Stimulated activated CD4-positive, alpha-beta T cell treated with anti-CD3 and anti-CD28 coated beads, Interleukin-2, amount 100 ng/mL, for 4 hours (primary cell): ENCODE measurements at regions not wholly inside any gene's neighbourhood (a gene's known extent, or its start where the extent isn't known, plus 50 kb on each side); places are given as distances from the start of the nearest gene placed in this dataset.
"Not testable (repeated sequence)": the region's sequence is repeated elsewhere in the genome, so short reads cannot be mapped to it uniquely, and the experiment has no call there.

ENCODE experiments used
- DNase-seq: peaks from one replicate; pipeline ENCODE4 v3.0.0-alpha.2; 2020; ENCODE audit warnings: low read depth

- DNase-seq, result no peak
Observed at GRCh38 chr4:188287169-188287894, 148.1 kb downstream of the TRIML1 start.

GRCh38 chr4:188289531-188290125 is 150.4 kb downstream of the TRIML1 start:
- DNase-seq, result no peak

- no peak for DNase-seq
Observed at GRCh38 chr4:188295899-188296298, 156.7 kb downstream of the TRIML1 start.

- no peak for DNase-seq
Observed at GRCh38 chr4:188296331-188296730, 157.1 kb downstream of the TRIML1 start.

- DNase-seq, result no peak
Observed at GRCh38 chr4:188297873-188298272, 158.6 kb downstream of the TRIML1 start.

- DNase-seq, result no peak
Observed at GRCh38 chr4:188299161-188299560, 159.9 kb downstream of the TRIML1 start.

GRCh38 chr4:188300385-188300784 is 161.1 kb downstream of the TRIML1 start:
- no peak for DNase-seq

GRCh38 chr4:188305690-188306089 is 166.4 kb downstream of the TRIML1 start:
- no peak for DNase-seq

GRCh38 chr4:188307591-188307990 is 168.3 kb downstream of the TRIML1 start:
- no peak for DNase-seq

- no peak for DNase-seq
Observed at GRCh38 chr4:188308142-188308541, 168.9 kb downstream of the TRIML1 start.

- no peak for DNase-seq
Observed at GRCh38 chr4:188316391-188316790, 177.2 kb downstream of the TRIML1 start.

GRCh38 chr4:188328966-188329365 is 189.7 kb downstream of the TRIML1 start:
- no peak for DNase-seq

GRCh38 chr4:188329521-188329920 is 190.3 kb downstream of the TRIML1 start:
- DNase-seq, result no peak

GRCh38 chr4:188332265-188332664 is 193.0 kb downstream of the TRIML1 start:
- DNase-seq, result no peak

- no peak for DNase-seq
Observed at GRCh38 chr4:188336891-188337290, 197.7 kb downstream of the TRIML1 start.

GRCh38 chr4:188341428-188341827 is 202.2 kb downstream of the TRIML1 start:
- DNase-seq, result no peak

GRCh38 chr4:188346171-188346809 is 207.0 kb downstream of the TRIML1 start:
- no peak for DNase-seq

GRCh38 chr4:188347339-188347738 is 208.1 kb downstream of the TRIML1 start:
- no peak for DNase-seq

GRCh38 chr4:188349569-188349968 is 210.3 kb downstream of the TRIML1 start:
- DNase-seq, result not testable (repeated sequence)

- DNase-seq, result no peak
Observed at GRCh38 chr4:188363196-188363595, 224.0 kb downstream of the TRIML1 start.

- DNase-seq, result no peak
Observed at GRCh38 chr4:188370777-188371176, 231.5 kb downstream of the TRIML1 start.

- no peak for DNase-seq
Observed at GRCh38 chr4:188372058-188372457, 232.8 kb downstream of the TRIML1 start.

GRCh38 chr4:188372829-188373228 is 233.6 kb downstream of the TRIML1 start:
- no peak for DNase-seq
